Coronary artery (tissue), 2 donors: ENCODE measurements at regions not wholly inside any gene's neighbourhood (a gene's known extent, or its start where the extent isn't known, plus 50 kb on each side); places are given as distances from the start of the nearest gene placed in this dataset.

Experiments
- DNase-seq: peaks from one replicate; pipeline ENCODE4 v3.0.0-alpha.2; 2017; ENCODE audit warnings: low spot score
- H3K27ac ChIP-seq, 2 donors: fragments of 200-600 bp; sonication (generic); one replicate each; pipeline ENCODE4 v1.5.1; 2016 to 2019
- H3K4me3 ChIP-seq: fragments of 200-600 bp; sonication (generic); 2 replicates; pipeline ENCODE4 v1.5.1; 2016; ENCODE audit warnings: mild to moderate bottlenecking, moderate library complexity
- TF ChIP-seq, protein P1 (sequence below): fragments of 200-600 bp; sonication (generic); IDR thresholded peaks from one replicate; pipeline ENCODE4 v1.5.1; 2019; ENCODE audit warnings: antibody characterized with exemption

DNA sequence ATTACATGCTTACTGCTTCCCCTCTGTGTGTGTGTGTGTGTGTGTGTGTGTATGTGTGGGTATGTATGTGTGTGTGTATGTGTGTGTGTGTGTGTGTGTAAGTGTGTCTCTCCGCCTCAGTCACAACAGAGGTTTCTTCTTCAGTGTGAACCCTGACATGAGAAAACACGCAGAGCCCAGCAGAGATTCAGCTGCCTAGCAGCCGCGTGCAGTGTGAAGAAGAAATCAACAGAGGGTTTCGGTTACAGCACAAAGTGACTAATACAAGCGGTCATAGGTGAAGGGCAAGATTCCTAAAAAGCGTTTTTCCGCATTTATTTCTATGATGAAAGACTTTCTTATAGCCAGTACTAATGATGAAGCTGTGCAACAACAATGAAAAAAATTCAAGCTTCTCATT lies 55.3 kb upstream of the ZFP42 start:
- TF ChIP-seq, protein P1, sequence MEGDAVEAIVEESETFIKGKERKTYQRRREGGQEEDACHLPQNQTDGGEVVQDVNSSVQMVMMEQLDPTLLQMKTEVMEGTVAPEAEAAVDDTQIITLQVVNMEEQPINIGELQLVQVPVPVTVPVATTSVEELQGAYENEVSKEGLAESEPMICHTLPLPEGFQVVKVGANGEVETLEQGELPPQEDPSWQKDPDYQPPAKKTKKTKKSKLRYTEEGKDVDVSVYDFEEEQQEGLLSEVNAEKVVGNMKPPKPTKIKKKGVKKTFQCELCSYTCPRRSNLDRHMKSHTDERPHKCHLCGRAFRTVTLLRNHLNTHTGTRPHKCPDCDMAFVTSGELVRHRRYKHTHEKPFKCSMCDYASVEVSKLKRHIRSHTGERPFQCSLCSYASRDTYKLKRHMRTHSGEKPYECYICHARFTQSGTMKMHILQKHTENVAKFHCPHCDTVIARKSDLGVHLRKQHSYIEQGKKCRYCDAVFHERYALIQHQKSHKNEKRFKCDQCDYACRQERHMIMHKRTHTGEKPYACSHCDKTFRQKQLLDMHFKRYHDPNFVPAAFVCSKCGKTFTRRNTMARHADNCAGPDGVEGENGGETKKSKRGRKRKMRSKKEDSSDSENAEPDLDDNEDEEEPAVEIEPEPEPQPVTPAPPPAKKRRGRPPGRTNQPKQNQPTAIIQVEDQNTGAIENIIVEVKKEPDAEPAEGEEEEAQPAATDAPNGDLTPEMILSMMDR: no peak
- H3K4me3 ChIP-seq: no peak overlapping the region
- no peak for DNase-seq
- no peak overlapping the region for H3K27ac ChIP-seq

DNA sequence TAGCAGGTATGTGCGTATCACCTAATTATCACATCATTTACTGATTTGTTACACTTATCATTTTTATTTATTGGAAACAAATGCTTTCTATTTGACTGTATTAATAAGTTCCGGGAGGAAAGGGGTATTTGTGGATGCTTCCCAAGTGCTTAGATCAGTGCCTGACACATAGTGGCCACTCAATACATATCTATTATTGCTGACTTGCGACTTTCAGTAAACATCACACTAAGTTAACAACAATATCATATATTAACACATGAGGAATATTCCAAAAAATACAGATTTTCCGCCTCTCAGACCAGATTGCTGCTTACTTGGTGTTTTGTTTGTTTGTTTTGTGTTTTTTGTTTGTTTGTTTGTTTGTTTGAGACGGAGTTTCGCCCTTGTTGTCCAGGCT lies 52.6 kb upstream of the ZFP42 start:
- TF ChIP-seq, protein P1: no peak
- no peak for DNase-seq
- Histone ChIP-seq H3K4me3 (no peak overlapping the region), H3K27ac (no peak overlapping the region)

DNA sequence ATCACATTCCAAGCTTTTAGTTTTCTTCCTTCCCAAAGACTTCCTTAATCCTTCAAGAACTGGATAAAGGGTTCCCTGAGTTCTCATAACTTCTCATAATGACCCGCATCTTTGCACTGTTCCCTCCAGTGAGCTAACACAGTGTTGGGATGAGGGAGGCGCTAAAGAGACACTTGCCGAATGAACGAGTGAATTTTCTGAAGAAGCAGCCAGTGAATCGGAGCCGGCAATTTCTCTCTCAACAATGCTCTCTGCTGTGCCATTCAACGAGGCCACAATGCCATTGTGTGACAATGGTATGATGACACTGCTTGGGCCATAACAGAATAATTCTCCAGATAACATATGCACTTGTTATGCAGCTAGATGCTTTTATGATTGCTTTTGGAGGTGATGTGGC lies 51.4 kb upstream of the ZFP42 start:
- TF ChIP-seq, protein P1: no peak
- no peak for DNase-seq

More for the DNA sequence above, 51.4 kb upstream of the ZFP42 start:
- no peak overlapping the region for H3K27ac ChIP-seq
- H3K4me3 ChIP-seq: no peak overlapping the region
